Ovary (tissue), 3 donors: ENCODE measurements at regions not wholly inside any gene's neighbourhood (a gene's known extent, or its start where the extent isn't known, plus 50 kb on each side); places are given as distances from the start of the nearest gene placed in this dataset.

ENCODE experiments used
- POLR2A ChIP-seq: fragments of 450-650 bp; IDR thresholded peaks from one replicate; pipeline ENCODE4 v1.6.1; 2017; ENCODE audit warnings: antibody characterized with exemption, mild to moderate bottlenecking, moderate library complexity
- TF ChIP-seq, protein P1 (sequence below), 3 donors: fragments of 450-650 bp in 2 of 3; fragments of 200-600 bp in 1 of 3; IDR thresholded peaks; one replicate each; pipeline versions ENCODE4 v1.5.1 to v1.8.0; 2016 to 2022; ENCODE audit warnings: antibody characterized with exemption in 3 of 3, mild to moderate bottlenecking in 1 of 3
- donor health status: DM: no; HTN: no; CAD: no.

DNA sequence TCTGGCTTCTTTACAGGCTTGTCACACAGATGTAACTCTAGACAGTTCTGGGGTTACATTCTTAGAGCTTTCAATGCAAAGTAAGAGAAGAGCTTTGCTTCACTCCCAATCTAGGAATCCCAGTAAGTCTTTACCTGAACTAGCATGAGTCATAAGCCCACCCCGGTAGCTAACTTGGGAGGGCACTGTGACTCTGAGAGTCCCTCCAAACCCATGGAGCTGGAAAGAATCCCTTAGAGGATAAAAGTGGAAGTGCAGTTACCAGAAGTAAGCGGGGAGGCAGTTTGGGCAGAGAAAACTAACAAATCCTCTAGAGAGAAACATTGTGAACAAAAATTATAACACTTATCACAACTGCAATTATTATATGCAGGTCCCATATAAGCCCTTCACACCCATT is 84.0 kb upstream of the SMLR1 start:
- TF ChIP-seq, protein P1, sequence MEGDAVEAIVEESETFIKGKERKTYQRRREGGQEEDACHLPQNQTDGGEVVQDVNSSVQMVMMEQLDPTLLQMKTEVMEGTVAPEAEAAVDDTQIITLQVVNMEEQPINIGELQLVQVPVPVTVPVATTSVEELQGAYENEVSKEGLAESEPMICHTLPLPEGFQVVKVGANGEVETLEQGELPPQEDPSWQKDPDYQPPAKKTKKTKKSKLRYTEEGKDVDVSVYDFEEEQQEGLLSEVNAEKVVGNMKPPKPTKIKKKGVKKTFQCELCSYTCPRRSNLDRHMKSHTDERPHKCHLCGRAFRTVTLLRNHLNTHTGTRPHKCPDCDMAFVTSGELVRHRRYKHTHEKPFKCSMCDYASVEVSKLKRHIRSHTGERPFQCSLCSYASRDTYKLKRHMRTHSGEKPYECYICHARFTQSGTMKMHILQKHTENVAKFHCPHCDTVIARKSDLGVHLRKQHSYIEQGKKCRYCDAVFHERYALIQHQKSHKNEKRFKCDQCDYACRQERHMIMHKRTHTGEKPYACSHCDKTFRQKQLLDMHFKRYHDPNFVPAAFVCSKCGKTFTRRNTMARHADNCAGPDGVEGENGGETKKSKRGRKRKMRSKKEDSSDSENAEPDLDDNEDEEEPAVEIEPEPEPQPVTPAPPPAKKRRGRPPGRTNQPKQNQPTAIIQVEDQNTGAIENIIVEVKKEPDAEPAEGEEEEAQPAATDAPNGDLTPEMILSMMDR (IDR thresholded peaks at IDR 0.05), result no peak
- TF ChIP-seq POLR2A, result no peak
